Stomach (tissue), 4 donors: ENCODE measurements at regions not wholly inside any gene's neighbourhood (a gene's known extent, or its start where the extent isn't known, plus 50 kb on each side); places are given as distances from the start of the nearest gene placed in this dataset.

Experiments used
- CTCF ChIP-seq, 7 experiments: fragments of 450-650 bp in 4 of 7; fragments of 200-600 bp in 3 of 7; sonication (generic) in 3 of 7; IDR thresholded peaks; one replicate each; pipeline ENCODE4 v1.5.1; 2016 to 2019; ENCODE audit warnings: antibody characterized with exemption in 7 of 7, control low read depth in 2 of 7, mild to moderate bottlenecking in 1 of 7
- EP300 ChIP-seq: sonication (generic); formaldehyde crosslinking; IDR thresholded peaks from one replicate; pipeline ENCODE4 v1.6.1; 2017; ENCODE audit warnings: antibody characterized with exemption
- POLR2A ChIP-seq, 4 donors: fragments of 450-650 bp; IDR thresholded peaks; one replicate each; pipeline ENCODE4 v1.6.1; 2016; ENCODE audit warnings: antibody characterized with exemption in 4 of 4, control low read depth in 2 of 4, mild to moderate bottlenecking in 1 of 4, moderate library complexity in 1 of 4

GRCh38 chr2:145154731-145155130 is 634.8 kb upstream of the ZEB2 start:
- TF ChIP-seq POLR2A (IDR thresholded peaks at IDR 0.05) (no peak), CTCF (IDR thresholded peaks at IDR 0.05) (no peak), EP300 (no peak)
